Osteoblast (primary cell): ENCODE measurements at regions not wholly inside any gene's neighbourhood (a gene's known extent, or its start where the extent isn't known, plus 50 kb on each side); places are given as distances from the start of the nearest gene placed in this dataset.

Experiments used
- DNase-seq: peaks from one replicate; pipeline ENCODE4 v3.0.0; 2011; ENCODE audit warnings: low spot score, mixed read lengths; ENCODE audit not compliant: insufficient read length; ENCODE audit errors: missing footprints
- H2AFZ ChIP-seq: 2 replicates; pipeline ENCODE4 v1.6.0; 2011; ENCODE audit warnings: mild to moderate bottlenecking, low read length
- H3K27ac ChIP-seq: 2 replicates; pipeline ENCODE4 v1.5.1; 2011; ENCODE audit warnings: mild to moderate bottlenecking, low read depth, low read length, moderate library complexity
- H3K27me3 ChIP-seq: 2 replicates; pipeline ENCODE4 v1.6.0; 2012; ENCODE audit warnings: mild to moderate bottlenecking, control low read depth, inconsistent platforms, low read length, moderate library complexity; ENCODE audit not compliant: insufficient read depth
- H3K36me3 ChIP-seq: 2 replicates; pipeline ENCODE4 v1.5.1; 2011; ENCODE audit warnings: mild to moderate bottlenecking, low read length, control low read depth, moderate library complexity; ENCODE audit not compliant: insufficient read depth
- H3K4me1 ChIP-seq: 2 replicates; pipeline ENCODE4 v1.5.1; 2011; ENCODE audit warnings: mild to moderate bottlenecking, low read length, control low read depth, moderate library complexity; ENCODE audit not compliant: insufficient read depth
- H3K4me2 ChIP-seq: 2 replicates; pipeline ENCODE4 v1.6.0; 2011; ENCODE audit warnings: mild to moderate bottlenecking, low read length; ENCODE audit not compliant: insufficient read depth
- H3K4me3 ChIP-seq: fragments of 200-600 bp; sonication (generic); 3 replicates; pipeline ENCODE4 v1.5.1; 2012; ENCODE audit warnings: mild to moderate bottlenecking, low read length, inconsistent platforms; ENCODE audit not compliant: insufficient read depth
- H3K79me2 ChIP-seq: 2 replicates; pipeline ENCODE4 v1.6.0; 2012; ENCODE audit warnings: mild to moderate bottlenecking, low read length, control low read depth, inconsistent platforms; ENCODE audit not compliant: insufficient read depth
- H3K9me3 ChIP-seq: 2 replicates; pipeline ENCODE4 v1.5.1; 2011; ENCODE audit warnings: low read depth, low read length, control low read depth
- H4K20me1 ChIP-seq: 2 replicates; pipeline ENCODE4 v1.6.0; 2012; ENCODE audit warnings: mild to moderate bottlenecking, low read length, control low read depth; ENCODE audit not compliant: insufficient read depth
- CTCF ChIP-seq: IDR thresholded peaks from 2 replicates; pipeline ENCODE4 v1.5.1; 2011; ENCODE audit warnings: mild to moderate bottlenecking, low read depth, low read length, moderate library complexity; ENCODE audit errors: extremely low read depth

GRCh38 chr16:65531475-65531874 is 409.6 kb upstream of the CDH11 start:
- DNase-seq: no peak
- H3K36me3 ChIP-seq: no peaks in the 10 kb centered on the region
- H3K27me3 ChIP-seq: no peaks in the 10 kb centered on the region
- no peak overlapping the region for H3K27ac ChIP-seq
- H3K4me3 ChIP-seq: no peak overlapping the region
- peak overlapping the region; percentile 89 for H3K4me2 ChIP-seq
- no peak for TF ChIP-seq CTCF
- H3K4me1 ChIP-seq: peaks cover 21% of the 10 kb centered on the region
- H3K9me3 ChIP-seq: no peaks in the 10 kb centered on the region
- no peaks in the 10 kb centered on the region for H4K20me1 ChIP-seq
- no peaks in the 10 kb centered on the region for H3K79me2 ChIP-seq
- peak overlapping the region; percentile 16 for H2AFZ ChIP-seq

- no peak for TF ChIP-seq CTCF
- H3K9me3 ChIP-seq: no peaks in the 10 kb centered on the region
- no peaks in the 10 kb centered on the region for H3K79me2 ChIP-seq
- no peak for DNase-seq
- H3K36me3 ChIP-seq: no peaks in the 10 kb centered on the region
- no peaks in the 10 kb centered on the region for H3K27me3 ChIP-seq
- no peak overlapping the region for H2AFZ ChIP-seq
- H3K4me1 ChIP-seq: peaks cover 29% of the 10 kb centered on the region
- H3K27ac ChIP-seq: peak overlapping the region; percentile 78
- no peak overlapping the region for H3K4me3 ChIP-seq
- no peak overlapping the region for H3K4me2 ChIP-seq
- no peaks in the 10 kb centered on the region for H4K20me1 ChIP-seq
Observed at GRCh38 chr16:65525707-65526106, 403.8 kb upstream of the CDH11 start.

GRCh38 chr16:65524997-65525396 is 403.1 kb upstream of the CDH11 start:
- Histone ChIP-seq H3K79me2 (no peaks in the 10 kb centered on the region), H3K4me1 (peaks cover 29% of the 10 kb centered on the region), H3K27ac (peak overlapping the region; percentile 78), H3K4me2 (peak overlapping the region; percentile 59), H3K9me3 (no peaks in the 10 kb centered on the region), H2AFZ (peak overlapping the region; percentile 86), H4K20me1 (no peaks in the 10 kb centered on the region), H3K27me3 (no peaks in the 10 kb centered on the region), H3K36me3 (no peaks in the 10 kb centered on the region), H3K4me3 (no peak overlapping the region)
- TF ChIP-seq CTCF: no peak
- no peak for DNase-seq

- no peaks in the 10 kb centered on the region for H3K79me2 ChIP-seq
- H3K9me3 ChIP-seq: no peaks in the 10 kb centered on the region
- H3K36me3 ChIP-seq: no peaks in the 10 kb centered on the region
- H3K27me3 ChIP-seq: no peaks in the 10 kb centered on the region
- no peak overlapping the region for H3K4me2 ChIP-seq
- no peak for TF ChIP-seq CTCF
- H3K4me3 ChIP-seq: no peak overlapping the region
- DNase-seq: no peak
- no peak overlapping the region for H2AFZ ChIP-seq
- H4K20me1 ChIP-seq: no peaks in the 10 kb centered on the region
- H3K27ac ChIP-seq: peak overlapping the region; percentile 78
- H3K4me1 ChIP-seq: peaks cover 29% of the 10 kb centered on the region
Observed at GRCh38 chr16:65524231-65524630, 402.4 kb upstream of the CDH11 start.
